ENCODE measurements at regions not wholly inside any gene's neighbourhood (a gene's known extent, or its start where the extent isn't known, plus 50 kb on each side); places are given as distances from the start of the nearest gene placed in this dataset.

- peaks cover 20% of the 10 kb centered on the region for H3K27me3 Mint-ChIP-seq (ENCODE audit: low read depth)
- no peak for TF ChIP-seq CTCF (IDR thresholded peaks at IDR 0.05)
- H3K4me1 Mint-ChIP-seq (ENCODE audit: low read depth): no peaks in the 10 kb centered on the region
- DNase-seq (ENCODE audit: low spot score): no peak
- peaks cover 2% of the 10 kb centered on the region for H3K36me3 Mint-ChIP-seq (ENCODE audit: low read depth)
- H3K9me3 Mint-ChIP-seq (ENCODE audit: low read depth): no peaks in the 10 kb centered on the region
- H3K27ac Mint-ChIP-seq (ENCODE audit: unreplicated experiment): no peak overlapping the region
- H3K4me3 Mint-ChIP-seq (ENCODE audit: unreplicated experiment): no peak overlapping the region
Measured at GRCh38 chr11:19526119-19526518, 186.5 kb upstream of the NAV2 start.

- no peak for TF ChIP-seq CTCF (IDR thresholded peaks at IDR 0.05)
- no peaks in the 10 kb centered on the region for H3K4me1 Mint-ChIP-seq (ENCODE audit: low read depth)
- DNase-seq (ENCODE audit: low spot score): no peak
- peaks cover 19% of the 10 kb centered on the region for H3K27me3 Mint-ChIP-seq (ENCODE audit: low read depth)
- no peak overlapping the region for H3K4me3 Mint-ChIP-seq (ENCODE audit: unreplicated experiment)
- H3K9me3 Mint-ChIP-seq (ENCODE audit: low read depth): no peaks in the 10 kb centered on the region
- H3K27ac Mint-ChIP-seq (ENCODE audit: unreplicated experiment): no peak overlapping the region
- H3K36me3 Mint-ChIP-seq (ENCODE audit: low read depth): peaks cover 2% of the 10 kb centered on the region
Measured at GRCh38 chr11:19525714-19526113, 186.9 kb upstream of the NAV2 start.

GRCh38 chr11:19525276-19525675 is 187.4 kb upstream of the NAV2 start:
- DNase-seq (ENCODE audit: low spot score): no peak
- H3K9me3 Mint-ChIP-seq (ENCODE audit: low read depth): no peaks in the 10 kb centered on the region
- no peak overlapping the region for H3K27ac Mint-ChIP-seq (ENCODE audit: unreplicated experiment)
- TF ChIP-seq CTCF (IDR thresholded peaks at IDR 0.05): no peak
- H3K4me1 Mint-ChIP-seq (ENCODE audit: low read depth): no peaks in the 10 kb centered on the region
- peaks cover 2% of the 10 kb centered on the region for H3K36me3 Mint-ChIP-seq (ENCODE audit: low read depth)
- H3K4me3 Mint-ChIP-seq (ENCODE audit: unreplicated experiment): no peak overlapping the region
- peaks cover 19% of the 10 kb centered on the region for H3K27me3 Mint-ChIP-seq (ENCODE audit: low read depth)

GRCh38 chr11:19524171-19524671 is 188.4 kb upstream of the NAV2 start:
- Mint-ChIP-seq H3K36me3 (ENCODE audit: low read depth) (peaks cover 2% of the 10 kb centered on the region), H3K4me1 (ENCODE audit: low read depth) (no peaks in the 10 kb centered on the region), H3K27ac (ENCODE audit: unreplicated experiment) (no peak overlapping the region), H3K4me3 (ENCODE audit: unreplicated experiment) (no peak overlapping the region), H3K9me3 (ENCODE audit: low read depth) (no peaks in the 10 kb centered on the region), H3K27me3 (ENCODE audit: low read depth) (peaks cover 20% of the 10 kb centered on the region)
- TF ChIP-seq CTCF (IDR thresholded peaks at IDR 0.05): no peak
- DNase-seq (ENCODE audit: low spot score): no peak

GRCh38 chr11:19520681-19521080 is 192.0 kb upstream of the NAV2 start:
- no peak overlapping the region for H3K27ac Mint-ChIP-seq (ENCODE audit: unreplicated experiment)
- H3K4me3 Mint-ChIP-seq (ENCODE audit: unreplicated experiment): no peak overlapping the region
- no peak for TF ChIP-seq CTCF (IDR thresholded peaks at IDR 0.05)
- DNase-seq (ENCODE audit: low spot score): no peak
- H3K4me1 Mint-ChIP-seq (ENCODE audit: low read depth): no peaks in the 10 kb centered on the region
- H3K9me3 Mint-ChIP-seq (ENCODE audit: low read depth): no peaks in the 10 kb centered on the region
- H3K36me3 Mint-ChIP-seq (ENCODE audit: low read depth): peaks cover 2% of the 10 kb centered on the region
- H3K27me3 Mint-ChIP-seq (ENCODE audit: low read depth): peaks cover 38% of the 10 kb centered on the region

Data from chondrocyte (in vitro differentiated cells).